Liver (tissue), 8 donors: ENCODE measurements at regions not wholly inside any gene's neighbourhood (a gene's known extent, or its start where the extent isn't known, plus 50 kb on each side); places are given as distances from the start of the nearest gene placed in this dataset.

ENCODE experiments used
- DNase-seq: peaks from one replicate; pipeline ENCODE4 v3.0.0-alpha.2; 2017; ENCODE audit warnings: low spot score
- H3K27ac ChIP-seq, 2 donors: one replicate each; pipeline ENCODE4 v1.7.0; 2013; ENCODE audit warnings: inconsistent platforms in 2 of 2, low read length in 2 of 2, control low read depth in 1 of 2, low read depth in 1 of 2, mild to moderate bottlenecking in 1 of 2
- H3K27me3 ChIP-seq, 4 donors: one replicate each; pipeline versions ENCODE4 v1.6.1 to v1.7.0; 2013; ENCODE audit warnings: low read length in 3 of 4, inconsistent platforms in 1 of 4, mild to moderate bottlenecking in 1 of 4, moderate library complexity in 1 of 4; ENCODE audit not compliant: control insufficient read depth in 4 of 4, insufficient read depth in 4 of 4
- H3K36me3 ChIP-seq, 4 donors: one replicate each; pipeline versions ENCODE4 v1.6.1 to v1.7.0; 2013; ENCODE audit warnings: low read length in 3 of 4, mild to moderate bottlenecking in 3 of 4, low read depth in 1 of 4, moderate library complexity in 1 of 4; ENCODE audit not compliant: control insufficient read depth in 4 of 4, insufficient read depth in 3 of 4
- H3K4me1 ChIP-seq, 4 donors: one replicate each; pipeline versions ENCODE4 v1.6.1 to v1.7.0; 2013; ENCODE audit warnings: low read length in 3 of 4, mild to moderate bottlenecking in 3 of 4, moderate library complexity in 1 of 4; ENCODE audit not compliant: control insufficient read depth in 4 of 4, insufficient read depth in 4 of 4
- H3K4me3 ChIP-seq, 3 donors: one replicate each; pipeline versions ENCODE4 v1.6.1 to v1.7.0; 2013; ENCODE audit warnings: low read length in 3 of 3, control low read depth in 1 of 3, low read depth in 1 of 3, mild to moderate bottlenecking in 1 of 3
- H3K9ac ChIP-seq, 2 donors: one replicate each; pipeline ENCODE4 v1.7.0; 2013; ENCODE audit warnings: low read length in 2 of 2, mild to moderate bottlenecking in 2 of 2, moderate library complexity in 2 of 2, control low read depth in 1 of 2, low read depth in 1 of 2
- H3K9me3 ChIP-seq, 4 donors: one replicate each; pipeline versions ENCODE4 v1.6.1 to v1.7.0; 2013; ENCODE audit warnings: low read length in 3 of 4; ENCODE audit not compliant: control insufficient read depth in 4 of 4
- CTCF ChIP-seq: fragments of 150-350 bp; IDR thresholded peaks from 2 replicates; pipeline ENCODE4 v1.5.1; 2017; ENCODE audit warnings: improper control_type of control experiment, low read depth, low read length; ENCODE audit not compliant: missing input control
- EGR1 ChIP-seq, 2 donors: IDR thresholded peaks; 2 replicates each; pipeline ENCODE4 v1.6.1; 2016 to 2018; ENCODE audit warnings: antibody characterized with exemption in 2 of 2, low read depth in 2 of 2
- FOXA1 ChIP-seq: IDR thresholded peaks from 2 replicates; pipeline ENCODE4 v1.6.1; 2016; ENCODE audit warnings: antibody characterized with exemption
- GABPA ChIP-seq, 2 donors: IDR thresholded peaks in 1 of 2; conservative IDR thresholded peaks in 1 of 2; 2 replicates each; pipeline ENCODE4 v1.6.1; 2016; ENCODE audit warnings: antibody characterized with exemption in 2 of 2, mild to moderate bottlenecking in 1 of 2, moderate library complexity in 1 of 2
- HNF4A ChIP-seq, 2 donors: conservative IDR thresholded peaks; 2 replicates each; pipeline ENCODE4 v1.6.1; 2016; ENCODE audit warnings: antibody characterized with exemption in 2 of 2, mild to moderate bottlenecking in 2 of 2
- HNF4G ChIP-seq: IDR thresholded peaks from 2 replicates; pipeline ENCODE4 v1.6.1; 2016; ENCODE audit warnings: antibody characterized with exemption
- JUND ChIP-seq, 2 donors: IDR thresholded peaks; 2 replicates each; pipeline ENCODE4 v1.6.1; 2016; ENCODE audit warnings: antibody characterized with exemption in 2 of 2
- MAX ChIP-seq: IDR thresholded peaks from 2 replicates; pipeline ENCODE4 v1.6.1; 2016; ENCODE audit warnings: antibody characterized with exemption
- NR2F2 ChIP-seq: IDR thresholded peaks from 2 replicates; pipeline ENCODE4 v1.6.1; 2016; ENCODE audit warnings: antibody characterized with exemption
- RAD21 ChIP-seq, 2 donors: IDR thresholded peaks; 2 replicates each; pipeline ENCODE4 v1.6.1; 2016; ENCODE audit warnings: antibody characterized with exemption in 2 of 2, mild to moderate bottlenecking in 2 of 2
- REST ChIP-seq: IDR thresholded peaks from 2 replicates; pipeline ENCODE4 v1.6.1; 2016; ENCODE audit warnings: antibody characterized with exemption, mild to moderate bottlenecking
- RXRA ChIP-seq, 2 donors: IDR thresholded peaks; 2 replicates each; pipeline ENCODE4 v1.6.1; 2017 to 2018; ENCODE audit warnings: antibody characterized with exemption in 2 of 2, mild to moderate bottlenecking in 1 of 2
- SP1 ChIP-seq: IDR thresholded peaks from 2 replicates; pipeline ENCODE4 v1.6.1; 2018; ENCODE audit warnings: antibody characterized with exemption, mild to moderate bottlenecking
- TAF1 ChIP-seq: conservative IDR thresholded peaks from 2 replicates; pipeline ENCODE4 v1.6.1; 2016; ENCODE audit warnings: antibody characterized with exemption, mild to moderate bottlenecking
- YY1 ChIP-seq: IDR thresholded peaks from 2 replicates; pipeline ENCODE4 v1.6.1; 2016; ENCODE audit warnings: antibody characterized with exemption, mild to moderate bottlenecking
- ZBTB33 ChIP-seq: IDR thresholded peaks from 2 replicates; pipeline ENCODE4 v1.6.1; 2016; ENCODE audit warnings: antibody characterized with exemption
- WGBS: extraction: QIAGEN DNeasy Blood & Tissue Kit; methylation state at CpG from one replicate; pipeline ENCODE4 v1.1.7; 2013; 5-methylcytosine and 5-hydroxymethylcytosine counted together
- donor health status: healthy.
- donor health status: healthy.
- donor health status: healthy.
- donor health status: healthy.
- donor health status: healthy.

DNA sequence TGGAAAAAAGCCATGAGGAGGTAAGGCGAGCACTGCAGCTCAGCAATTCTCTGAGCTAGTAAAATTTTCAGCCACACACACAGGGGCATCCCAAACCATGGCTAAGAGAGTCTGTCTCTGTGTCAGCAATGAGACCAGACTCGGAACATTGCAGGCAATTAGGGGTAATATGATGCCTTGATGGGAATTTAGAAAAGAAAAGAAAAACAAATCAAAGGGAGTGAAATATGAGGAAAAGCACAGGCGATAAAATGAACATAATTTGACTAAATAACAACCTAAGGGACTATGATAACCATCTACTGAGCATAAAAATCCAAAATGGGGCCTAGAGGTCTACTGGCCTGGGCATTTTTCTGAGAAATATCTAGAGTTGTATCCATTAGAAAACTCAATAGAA lies 546.0 kb upstream of the PSMD7 start:
- WGBS, result 69% methylated on average over 3 of the region's 3 CpGs
- no peaks in the 10 kb centered on the region for H3K36me3 ChIP-seq
- H3K27ac ChIP-seq, result no peak overlapping the region
- no peak overlapping the region for H3K4me3 ChIP-seq
- no peaks in the 10 kb centered on the region for H3K4me1 ChIP-seq
- no peak overlapping the region for H3K9ac ChIP-seq
- no peak for TF ChIP-seq MAX
- TF ChIP-seq HNF4G, result no peak
- no peak for TF ChIP-seq EGR1 (IDR thresholded peaks at IDR 0.05; ENCODE audit: low read depth in 2 of 2)
- TF ChIP-seq RXRA (IDR thresholded peaks at IDR 0.05), result no peak
- no peak for TF ChIP-seq ZBTB33
- H3K9me3 ChIP-seq, result no peaks in the 10 kb centered on the region
- no peak for DNase-seq
- H3K27me3 ChIP-seq, result no peaks in the 10 kb centered on the region

GRCh38 chr16:73747328-73747727 lies 549.3 kb upstream of the PSMD7 start:
- Histone ChIP-seq H3K4me1 (no peaks in the 10 kb centered on the region), H3K9me3 (no peaks in the 10 kb centered on the region), H3K27me3 (no peaks in the 10 kb centered on the region), H3K9ac (no peak overlapping the region), H3K4me3 (no peak overlapping the region), H3K27ac (no peak overlapping the region), H3K36me3 (no peaks in the 10 kb centered on the region)
- no peak for DNase-seq
- TF ChIP-seq YY1 (no peak), ZBTB33 (no peak), CTCF (no peak), MAX (no peak), REST (no peak), RAD21 (IDR thresholded peaks at IDR 0.05) (no peak), GABPA (IDR thresholded peaks at IDR 0.05 in 1 of 2, conservative IDR thresholded peaks at IDR 0.05 in 1 of 2) (no peak), FOXA1 (no peak), HNF4G (no peak), HNF4A (conservative IDR thresholded peaks at IDR 0.05) (no peak), JUND (IDR thresholded peaks at IDR 0.05) (no peak), SP1 (no peak), NR2F2 (no peak), TAF1 (no peak), EGR1 (IDR thresholded peaks at IDR 0.05; ENCODE audit: low read depth in 2 of 2) (no peak), RXRA (IDR thresholded peaks at IDR 0.05) (no peak)
